GM12878 (cell line): ENCODE measurements at regions not wholly inside any gene's neighbourhood (a gene's known extent, or its start where the extent isn't known, plus 50 kb on each side); places are given as distances from the start of the nearest gene placed in this dataset.

Experiments
- CHD4 ChIP-seq: fragments of 200-600 bp; sonication (generic); IDR thresholded peaks from 2 replicates; pipeline ENCODE4 v1.6.1; 2016; ENCODE audit warnings: mild to moderate bottlenecking
- EZH2 ChIP-seq: IDR thresholded peaks from 2 replicates; pipeline ENCODE4 v1.6.1; 2012; ENCODE audit warnings: low read depth, mild to moderate bottlenecking, control low read depth, inconsistent platforms, low read length, borderline replicate concordance; ENCODE audit not compliant: control insufficient read depth
- NFIC ChIP-seq: IDR thresholded peaks from 2 replicates; pipeline ENCODE4 v1.6.1; 2012; ENCODE audit warnings: low read depth, mild to moderate bottlenecking, inconsistent platforms, low read length, moderate library complexity
- POLR2A ChIP-seq: IDR thresholded peaks from 2 replicates; pipeline ENCODE4 v1.6.1; 2011; ENCODE audit warnings: low read depth, mild to moderate bottlenecking, low read length
- POLR2AphosphoS5 ChIP-seq: IDR thresholded peaks from 2 replicates; pipeline ENCODE4 v1.6.1; 2011; ENCODE audit warnings: mild to moderate bottlenecking, low read length, inconsistent platforms
- REST ChIP-seq: IDR thresholded peaks from 2 replicates; pipeline ENCODE4 v1.6.1; 2012; ENCODE audit warnings: mild to moderate bottlenecking, low read depth, low read length
- YY1 ChIP-seq: IDR thresholded peaks from 2 replicates; pipeline ENCODE4 v1.6.1; 2011; ENCODE audit warnings: low read depth, mild to moderate bottlenecking, low read length
- ZBTB33 ChIP-seq: fragments of 450-650 bp; IDR thresholded peaks from 2 replicates; pipeline ENCODE4 v1.6.1; 2017; ENCODE audit warnings: mild to moderate bottlenecking
- TF ChIP-seq, protein P1 (sequence below), 3 experiments: IDR thresholded peaks in 2 of 3; conservative IDR thresholded peaks in 1 of 3; 2 replicates each; pipeline ENCODE4 v1.5.1; 2011; ENCODE audit warnings: low read depth in 3 of 3, low read length in 3 of 3, mild to moderate bottlenecking in 3 of 3, control low read depth in 2 of 3, moderate library complexity in 2 of 3, inconsistent platforms in 1 of 3, mixed read lengths in 1 of 3; ENCODE audit not compliant: control insufficient read depth in 2 of 3, insufficient read depth in 1 of 3; ENCODE audit errors: extremely low read depth in 1 of 3

GRCh38 chr5:77155179-77155785 is 55.2 kb upstream of the PDE8B start:
- TF ChIP-seq POLR2AphosphoS5 (no peak), CHD4 (no peak), REST (no peak), POLR2A (no peak), NFIC (no peak), ZBTB33 (no peak), YY1 (no peak), EZH2 (no peak)
- TF ChIP-seq, protein P1, sequence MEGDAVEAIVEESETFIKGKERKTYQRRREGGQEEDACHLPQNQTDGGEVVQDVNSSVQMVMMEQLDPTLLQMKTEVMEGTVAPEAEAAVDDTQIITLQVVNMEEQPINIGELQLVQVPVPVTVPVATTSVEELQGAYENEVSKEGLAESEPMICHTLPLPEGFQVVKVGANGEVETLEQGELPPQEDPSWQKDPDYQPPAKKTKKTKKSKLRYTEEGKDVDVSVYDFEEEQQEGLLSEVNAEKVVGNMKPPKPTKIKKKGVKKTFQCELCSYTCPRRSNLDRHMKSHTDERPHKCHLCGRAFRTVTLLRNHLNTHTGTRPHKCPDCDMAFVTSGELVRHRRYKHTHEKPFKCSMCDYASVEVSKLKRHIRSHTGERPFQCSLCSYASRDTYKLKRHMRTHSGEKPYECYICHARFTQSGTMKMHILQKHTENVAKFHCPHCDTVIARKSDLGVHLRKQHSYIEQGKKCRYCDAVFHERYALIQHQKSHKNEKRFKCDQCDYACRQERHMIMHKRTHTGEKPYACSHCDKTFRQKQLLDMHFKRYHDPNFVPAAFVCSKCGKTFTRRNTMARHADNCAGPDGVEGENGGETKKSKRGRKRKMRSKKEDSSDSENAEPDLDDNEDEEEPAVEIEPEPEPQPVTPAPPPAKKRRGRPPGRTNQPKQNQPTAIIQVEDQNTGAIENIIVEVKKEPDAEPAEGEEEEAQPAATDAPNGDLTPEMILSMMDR (IDR thresholded peaks at IDR 0.05 in 2 of 3, conservative IDR thresholded peaks at IDR 0.05 in 1 of 3; ENCODE audit: control insufficient read depth in 2 of 3, extremely low read depth in 1 of 3, insufficient read depth in 1 of 3, low read depth in 3 of 3, low read length in 3 of 3): no peak
